Stromal cell of bone marrow (primary cell): ENCODE measurements at regions not wholly inside any gene's neighbourhood (a gene's known extent, or its start where the extent isn't known, plus 50 kb on each side); places are given as distances from the start of the nearest gene placed in this dataset.

Experiments
- DNase-seq: peaks from one replicate; pipeline ENCODE4 v3.0.0-alpha.2; 2012; ENCODE audit warnings: low read depth

DNA sequence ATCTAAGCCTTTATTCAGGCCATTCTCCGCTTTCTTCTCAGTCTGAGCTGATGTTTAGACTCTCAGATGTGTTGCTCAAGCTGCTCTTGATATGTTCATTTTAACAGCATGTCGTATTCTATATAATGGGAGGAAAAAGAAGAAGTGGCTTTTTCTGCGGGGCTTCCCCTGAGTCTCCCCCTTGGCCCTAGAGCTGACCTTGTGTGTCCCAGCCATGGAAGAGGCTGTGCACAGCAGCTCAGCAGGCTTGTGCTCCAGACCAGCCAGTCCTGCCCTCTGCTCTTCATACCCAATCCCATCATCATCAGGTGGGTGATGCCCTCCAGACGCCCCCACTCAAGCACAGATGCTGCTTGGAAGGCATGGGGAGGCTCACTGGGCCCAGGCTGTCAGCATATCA lies 155.1 kb upstream of the CELF4 start:
- DNase-seq, result no peak

DNA sequence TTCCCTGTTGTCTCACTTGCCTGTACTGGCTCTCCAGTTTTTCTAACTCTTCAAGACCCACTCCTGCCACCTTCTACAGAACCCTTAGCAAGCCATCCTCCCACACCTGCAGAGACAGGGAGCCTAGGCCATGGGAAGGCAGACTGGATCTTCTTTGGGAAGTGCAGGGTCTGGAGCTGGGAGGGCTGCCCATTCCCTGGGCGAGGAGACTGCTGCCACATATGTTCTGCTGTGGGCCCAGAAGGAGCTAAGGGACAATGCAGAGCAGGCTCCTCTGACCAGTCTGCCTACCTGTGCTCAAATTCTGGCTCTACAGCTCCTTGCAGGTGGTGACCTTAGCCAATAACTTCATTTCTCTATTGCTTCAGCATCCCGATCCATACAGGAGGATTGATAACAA lies 152.1 kb upstream of the CELF4 start:
- DNase-seq, result no peak

DNA sequence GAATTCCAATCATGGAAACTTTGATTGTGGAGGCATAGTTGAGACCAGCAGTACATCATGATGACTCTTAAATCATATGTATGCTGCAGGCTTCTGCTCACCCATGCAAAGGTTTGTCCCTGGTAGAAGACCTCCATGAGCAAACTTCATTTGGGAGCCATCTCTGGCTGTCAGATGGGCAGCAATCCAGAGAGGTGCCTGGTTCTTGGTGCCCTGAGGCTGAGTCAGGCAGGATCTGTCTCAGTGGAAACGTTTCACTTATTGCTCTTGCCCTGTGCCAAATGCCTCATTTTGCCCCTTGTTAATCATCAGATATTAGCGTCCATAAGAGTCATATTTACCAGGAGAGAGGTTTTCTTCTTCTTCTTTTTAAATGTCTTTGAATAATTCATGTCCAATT lies 151.5 kb upstream of the CELF4 start:
- DNase-seq, result no peak

DNA sequence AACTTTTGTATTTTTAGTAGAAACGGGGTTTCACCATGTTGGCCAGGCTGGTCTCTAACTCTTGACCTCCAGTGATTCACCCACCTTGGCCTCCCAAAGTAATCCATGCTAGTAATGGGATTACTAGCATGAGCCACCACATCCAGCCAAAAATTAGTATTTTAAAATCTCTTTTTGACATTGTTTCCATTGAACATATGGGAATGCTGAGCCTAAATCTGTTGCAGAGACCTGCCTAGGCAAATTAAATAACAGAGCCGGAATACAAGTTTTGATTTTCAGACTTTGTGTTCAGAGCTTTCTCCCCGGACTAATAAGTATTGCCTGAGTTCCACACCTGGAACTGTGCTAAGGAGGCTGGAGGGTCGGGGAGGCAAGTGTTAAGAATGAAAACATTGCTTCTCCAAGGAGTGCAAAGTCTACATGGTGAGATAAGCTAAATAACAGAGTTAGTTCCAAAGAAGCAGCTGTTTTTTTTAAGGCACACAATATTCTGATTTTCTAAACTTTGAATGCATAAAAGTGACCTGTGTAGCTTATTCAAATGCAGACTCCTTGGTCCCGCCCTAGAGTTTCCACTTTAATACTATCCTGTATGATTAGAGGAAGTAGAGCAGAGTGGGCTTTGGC lies 150.6 kb upstream of the CELF4 start:
- DNase-seq, result no peak

DNA sequence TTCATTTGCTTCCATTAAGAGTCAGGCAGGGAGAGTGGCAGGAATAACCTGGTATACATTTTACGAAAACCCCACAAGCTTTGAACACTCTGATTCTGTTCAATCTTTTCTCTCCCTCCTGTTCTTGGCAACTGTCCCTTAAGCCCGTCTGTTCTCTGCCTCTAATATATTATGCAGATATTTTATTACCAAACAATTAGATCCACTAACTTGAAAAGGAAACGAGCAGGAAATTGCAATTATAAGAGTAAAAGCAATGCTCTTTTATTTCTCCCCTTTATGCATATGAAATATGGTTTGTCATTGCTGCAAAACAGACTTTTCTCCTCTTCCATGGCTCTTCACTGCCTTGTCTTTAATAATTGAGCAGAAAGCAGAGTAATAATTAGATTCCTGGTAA lies 149.1 kb upstream of the CELF4 start:
- no peak for DNase-seq

DNA sequence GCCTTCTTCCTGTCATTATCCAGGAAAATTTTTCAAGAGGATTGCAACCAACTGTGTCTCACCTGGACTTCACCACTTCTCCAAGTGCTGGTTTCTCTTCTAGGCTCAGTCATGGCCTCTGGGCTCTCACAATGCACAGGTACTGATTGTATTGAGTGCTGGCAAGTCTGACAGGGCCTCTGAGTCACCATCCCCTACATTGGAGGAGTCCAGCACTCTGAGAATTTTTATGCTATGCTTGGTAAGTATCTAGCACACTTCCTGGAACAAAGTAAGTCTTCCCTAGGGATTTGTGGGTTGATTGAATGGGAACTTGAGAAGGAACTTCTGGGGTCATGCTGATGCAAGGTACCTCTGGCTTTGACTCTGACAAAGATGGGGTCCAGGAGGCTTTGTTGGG lies 147.2 kb upstream of the CELF4 start:
- no peak for DNase-seq

DNA sequence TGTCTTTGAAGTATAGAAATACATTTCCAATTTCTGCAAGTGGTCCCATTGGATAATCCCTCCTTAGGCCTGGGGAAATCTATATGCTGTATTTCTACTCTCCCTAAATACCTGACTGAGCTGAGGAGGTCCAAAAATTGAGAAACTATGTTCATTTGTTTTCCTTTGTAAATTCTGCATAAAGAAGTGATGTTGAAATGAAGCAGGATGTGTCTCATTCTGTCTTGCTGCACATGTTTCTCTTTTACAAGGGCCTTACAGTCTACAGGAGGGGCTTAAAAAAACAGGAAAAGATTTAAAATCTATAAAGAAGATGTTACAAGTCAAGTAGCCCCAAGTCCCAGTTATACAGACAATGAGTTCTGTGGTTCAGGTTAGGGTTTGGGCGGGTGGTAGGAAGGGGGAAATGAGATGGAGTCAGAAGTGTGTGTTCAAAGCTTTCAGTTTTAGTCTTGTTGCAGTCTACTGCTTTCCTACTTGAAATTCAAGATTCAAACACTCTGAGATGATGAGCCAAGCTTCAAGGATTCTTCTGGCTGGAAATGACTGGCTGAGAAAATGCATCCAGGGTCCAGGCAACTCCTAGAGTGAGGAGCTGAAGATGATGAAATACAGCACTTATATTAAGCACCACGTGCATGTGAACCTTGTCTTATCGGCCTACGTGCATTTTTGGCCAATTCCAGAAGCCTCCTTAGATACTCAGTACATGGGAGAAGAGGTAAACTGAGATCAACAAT lies 146.3 kb upstream of the CELF4 start:
- no peak for DNase-seq

DNA sequence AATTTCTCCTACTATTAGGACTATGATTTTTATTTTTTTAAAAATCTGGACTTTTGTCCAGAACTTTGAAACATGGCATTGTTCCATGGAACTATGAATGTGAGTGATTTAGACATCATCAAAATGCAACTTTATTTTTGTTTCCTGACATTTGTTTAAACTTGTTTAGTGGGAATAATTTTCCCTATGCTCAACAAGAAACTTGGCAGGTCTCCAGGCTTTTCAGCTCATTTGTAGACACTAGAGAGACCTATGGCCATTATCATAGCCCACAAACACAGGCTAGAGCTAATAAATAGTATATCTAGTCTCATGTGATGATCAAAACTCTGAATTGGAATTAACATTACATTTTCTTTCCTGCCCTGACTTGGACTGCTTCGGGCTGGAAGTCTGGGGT lies 145.1 kb upstream of the CELF4 start:
- DNase-seq, result no peak

DNA sequence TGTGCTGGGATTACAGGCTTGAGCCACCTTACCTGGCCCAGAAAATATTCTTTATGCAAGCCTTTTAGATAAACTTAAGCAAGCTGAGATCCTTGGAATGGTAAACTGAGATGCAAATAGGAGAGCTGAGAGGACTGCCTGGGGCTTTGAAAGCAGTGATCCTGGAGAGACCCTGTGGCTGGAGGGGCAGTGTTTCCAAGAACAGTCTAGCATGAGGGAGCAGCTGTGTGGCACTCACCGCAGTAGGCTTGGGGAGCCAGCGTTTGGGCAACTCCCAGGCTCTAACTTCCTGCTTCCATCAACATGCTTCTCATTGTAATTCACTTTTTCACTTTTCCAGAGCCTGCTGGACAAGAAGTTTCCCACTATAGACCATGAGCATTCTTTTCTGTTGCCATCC lies 144.1 kb upstream of the CELF4 start:
- DNase-seq, result no peak

DNA sequence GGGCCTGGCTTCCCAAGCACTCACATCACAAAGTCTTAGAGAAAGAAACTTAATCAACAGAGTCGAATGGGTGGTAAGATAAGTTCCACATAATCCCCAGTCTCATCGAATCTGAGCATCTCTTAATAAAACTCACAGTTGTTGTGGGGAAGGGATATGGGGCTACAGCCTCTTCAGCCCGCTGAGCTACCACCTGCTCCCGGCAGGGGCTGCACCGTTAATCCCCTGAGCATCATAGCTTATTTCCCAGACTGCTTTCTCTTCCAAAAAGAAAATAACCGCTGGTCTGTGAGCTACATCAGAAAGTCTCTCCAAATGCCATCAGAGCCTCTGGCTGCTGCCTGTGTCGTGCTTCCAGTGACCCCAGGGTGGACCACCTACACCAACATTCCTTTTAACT lies 139.4 kb upstream of the CELF4 start:
- no peak for DNase-seq

DNA sequence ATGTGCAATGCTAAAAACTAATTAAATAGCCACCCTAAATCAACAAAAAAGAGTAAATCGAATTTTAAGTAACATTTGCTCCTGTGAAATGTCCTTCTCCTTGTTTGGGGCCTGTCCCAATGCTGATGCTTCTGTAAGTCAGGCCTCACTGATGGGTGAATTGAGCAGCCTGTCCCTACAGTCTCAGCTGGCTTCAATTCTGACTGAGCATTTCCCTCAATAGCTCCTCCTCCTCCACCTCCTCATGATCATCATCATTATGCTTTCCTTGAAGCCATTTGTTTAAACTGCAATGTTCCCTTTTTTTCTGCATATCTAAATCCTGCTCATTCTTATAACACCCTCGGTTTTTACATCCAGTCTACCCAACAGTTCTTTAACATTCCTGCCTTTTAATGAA lies 137.2 kb upstream of the CELF4 start:
- no peak for DNase-seq

DNA sequence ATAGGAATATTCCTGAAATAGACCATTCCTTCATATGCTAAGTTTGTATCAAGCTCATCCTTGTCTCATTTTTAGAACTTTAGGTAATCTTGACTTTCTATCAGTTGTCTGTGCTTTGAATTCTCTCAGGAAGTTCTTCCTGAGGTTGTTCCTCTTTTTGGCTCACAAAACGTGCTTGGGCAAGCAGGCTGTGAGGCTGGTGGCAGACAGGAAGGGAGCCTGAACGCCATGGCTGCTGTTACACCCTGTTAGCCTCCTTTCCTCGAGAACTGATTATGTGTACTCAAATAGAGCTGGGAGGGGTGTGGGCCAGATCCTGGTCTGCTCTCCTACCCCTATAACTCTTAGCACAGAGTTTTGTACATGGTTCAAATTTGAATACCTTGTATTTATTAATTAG lies 136.4 kb upstream of the CELF4 start:
- DNase-seq, result no peak

DNA sequence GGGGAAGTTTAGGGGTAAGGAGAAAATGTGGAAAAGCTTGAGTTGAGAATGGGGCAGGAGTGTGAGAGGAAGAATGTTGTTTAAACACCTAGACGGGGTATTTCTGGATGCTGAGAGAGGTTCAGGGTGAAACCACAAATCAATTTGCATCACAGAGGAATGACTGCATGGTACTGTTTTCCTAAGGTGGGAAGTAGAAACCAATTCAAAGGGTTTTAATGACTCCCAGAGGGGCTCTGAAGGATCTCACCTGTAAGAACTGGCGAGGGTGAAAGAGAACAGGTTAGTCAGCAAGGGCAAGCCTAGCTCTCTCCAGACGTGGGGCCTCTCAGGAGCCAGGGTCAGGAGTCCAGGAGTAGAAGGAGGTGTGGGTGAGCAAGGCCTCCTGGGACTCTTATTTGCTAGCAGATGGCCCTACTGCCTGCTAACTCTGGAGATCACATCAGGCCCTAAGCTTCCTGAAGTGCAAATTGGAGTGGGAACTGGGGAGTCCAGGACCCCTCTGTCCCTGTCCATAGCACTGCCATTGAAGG lies 133.0 kb upstream of the CELF4 start:
- no peak for DNase-seq

DNA sequence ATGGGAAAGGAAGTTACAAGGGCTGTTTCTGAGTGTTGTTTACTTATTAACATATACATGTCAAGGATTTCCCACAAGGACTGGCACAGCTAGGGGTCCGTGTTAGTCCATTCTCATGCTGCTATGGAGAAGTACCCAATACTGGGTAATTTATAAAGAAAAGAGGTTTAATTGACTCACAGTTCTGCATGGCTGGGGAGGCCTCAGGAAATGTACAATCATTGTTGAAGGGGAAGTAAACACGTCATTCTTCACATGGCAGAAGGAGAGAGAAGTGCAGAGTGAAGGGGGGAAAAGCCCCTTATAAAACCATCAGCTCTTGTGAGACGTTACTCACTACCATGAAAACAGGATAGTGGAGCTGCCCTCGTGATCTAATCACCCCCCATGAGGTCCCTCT lies 128.9 kb upstream of the CELF4 start:
- no peak for DNase-seq

DNA sequence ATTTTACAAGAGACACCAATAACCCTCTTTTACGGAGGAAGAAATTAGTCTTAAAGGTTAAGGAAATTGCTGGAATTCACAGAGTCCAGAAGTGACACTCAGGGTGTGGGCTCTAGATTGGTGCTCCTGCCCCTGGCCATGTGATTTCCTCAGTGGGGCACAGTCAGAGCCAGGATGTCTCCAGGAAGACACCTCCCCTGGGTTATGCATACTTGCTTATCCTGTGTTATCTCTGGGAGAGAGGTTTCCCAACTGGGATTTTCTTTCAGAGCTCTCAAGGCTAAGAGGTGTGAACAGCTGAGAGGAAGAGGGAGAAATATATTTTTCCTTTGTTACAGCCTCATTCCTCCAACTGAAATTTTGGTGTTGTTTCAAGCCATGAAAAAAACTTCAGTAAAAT lies 125.6 kb upstream of the CELF4 start:
- DNase-seq, result no peak

DNA sequence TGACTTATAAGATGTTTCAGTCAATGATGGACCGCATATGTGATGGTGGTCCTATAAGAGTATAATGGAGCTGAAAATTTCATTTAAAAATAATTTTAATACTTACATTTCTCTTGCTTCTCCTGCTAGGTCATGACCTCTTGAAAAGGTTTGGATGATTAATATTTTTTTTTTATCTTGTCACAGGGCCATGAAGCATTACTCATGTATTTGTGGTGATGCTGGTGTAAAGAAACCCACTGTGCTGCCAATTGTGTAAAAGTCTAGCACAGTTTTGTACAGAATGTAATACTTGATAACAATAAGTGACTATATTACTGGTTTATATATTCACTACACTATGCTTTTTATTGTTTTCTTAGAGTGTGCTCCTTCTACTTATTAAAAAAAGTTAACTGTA lies 124.2 kb upstream of the CELF4 start:
- no peak for DNase-seq

DNA sequence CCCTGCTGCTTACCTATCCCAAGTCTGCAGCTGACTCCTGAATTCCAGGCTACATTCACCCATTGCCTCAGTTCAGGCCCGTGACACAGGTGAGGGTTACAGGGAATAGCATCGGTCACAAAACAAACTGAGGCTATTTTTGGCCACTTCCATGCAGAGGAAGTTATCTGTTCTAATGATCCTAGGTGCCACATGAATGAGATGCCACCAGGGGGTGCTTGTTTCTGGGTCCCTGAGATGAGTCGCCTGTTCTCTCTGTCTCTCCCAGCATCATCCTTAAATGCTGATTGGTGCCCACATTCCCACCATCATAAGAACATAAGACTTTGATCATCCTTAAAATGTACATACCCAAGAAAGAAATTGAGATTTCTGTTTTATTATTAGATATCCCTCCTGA lies 119.0 kb upstream of the CELF4 start:
- DNase-seq, result no peak

DNA sequence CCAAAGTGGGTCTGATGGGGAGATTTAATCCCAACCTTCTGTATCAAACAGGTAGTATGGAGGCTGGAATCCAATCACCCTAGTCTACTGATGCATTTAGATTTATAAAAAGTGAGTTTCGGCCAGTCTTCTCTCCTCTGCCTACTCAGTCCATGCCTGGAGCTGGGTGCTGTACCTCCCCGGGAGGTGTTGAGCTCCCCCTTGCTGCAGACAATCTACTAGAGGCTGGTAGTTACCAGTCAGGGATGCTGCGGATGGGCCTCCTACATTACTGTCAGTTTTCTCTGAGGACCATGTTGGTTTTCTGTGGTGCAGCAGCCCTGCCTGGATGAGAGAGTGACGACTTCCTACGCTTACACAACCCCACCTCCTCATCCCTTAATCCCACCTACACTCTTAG lies 118.6 kb upstream of the CELF4 start:
- no peak for DNase-seq

DNA sequence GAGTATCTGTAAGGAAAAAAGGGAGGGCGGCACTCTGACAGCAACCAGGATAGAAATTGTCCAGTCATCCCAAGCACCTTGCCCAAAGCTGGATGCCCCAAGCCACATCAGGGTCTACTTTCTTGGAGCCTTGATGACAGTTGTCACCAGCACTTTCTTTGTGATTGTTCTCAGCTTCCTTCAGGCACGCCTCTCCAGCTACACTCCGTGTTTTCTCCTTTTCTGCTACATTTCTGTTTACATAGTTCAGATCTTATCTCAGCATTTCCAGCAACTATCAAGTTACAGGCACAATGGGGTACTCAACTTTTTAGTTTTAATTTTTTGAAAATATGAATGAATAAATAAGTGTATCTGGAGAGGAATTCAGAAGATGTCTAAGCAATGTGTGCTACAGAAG lies 115.3 kb upstream of the CELF4 start:
- DNase-seq, result no peak

DNA sequence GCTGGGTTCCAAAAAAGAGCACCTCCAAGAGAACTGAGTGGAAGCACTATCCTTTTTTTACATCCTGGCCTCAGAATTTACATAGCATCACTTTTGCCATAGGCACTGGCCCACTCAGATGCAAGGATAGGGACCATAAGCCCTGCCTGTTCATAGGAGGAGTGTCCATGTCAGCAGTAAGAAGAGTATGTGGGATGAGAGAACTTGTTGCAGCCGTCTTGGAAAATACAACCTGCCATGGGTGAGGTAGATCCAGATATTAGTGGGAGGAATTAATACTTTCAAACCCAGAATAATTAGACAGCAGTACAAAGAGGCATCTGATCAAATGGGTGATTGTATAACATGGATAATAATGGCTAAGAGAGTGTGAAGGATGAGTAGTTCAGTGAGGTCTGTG lies 110.7 kb upstream of the CELF4 start:
- DNase-seq, result no peak

DNA sequence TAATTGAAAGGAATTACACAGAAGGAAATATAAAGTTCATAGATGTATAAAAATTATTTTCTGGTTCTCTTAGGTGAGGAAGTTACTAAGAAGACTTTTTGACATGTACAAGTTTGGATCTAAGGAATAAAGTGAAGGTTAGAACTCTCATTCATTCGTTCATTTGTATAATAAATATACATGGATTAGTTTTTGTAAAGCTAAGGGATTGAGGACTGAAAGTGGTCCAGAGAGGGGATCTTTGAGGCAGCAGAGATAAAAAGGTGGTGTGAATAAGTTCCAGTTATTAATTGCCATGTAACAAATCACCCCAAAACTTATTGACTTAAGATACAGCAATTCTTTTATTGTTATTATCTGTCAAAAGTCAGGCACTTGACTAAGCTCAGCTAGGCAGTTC lies 110.1 kb upstream of the CELF4 start:
- DNase-seq, result no peak

DNA sequence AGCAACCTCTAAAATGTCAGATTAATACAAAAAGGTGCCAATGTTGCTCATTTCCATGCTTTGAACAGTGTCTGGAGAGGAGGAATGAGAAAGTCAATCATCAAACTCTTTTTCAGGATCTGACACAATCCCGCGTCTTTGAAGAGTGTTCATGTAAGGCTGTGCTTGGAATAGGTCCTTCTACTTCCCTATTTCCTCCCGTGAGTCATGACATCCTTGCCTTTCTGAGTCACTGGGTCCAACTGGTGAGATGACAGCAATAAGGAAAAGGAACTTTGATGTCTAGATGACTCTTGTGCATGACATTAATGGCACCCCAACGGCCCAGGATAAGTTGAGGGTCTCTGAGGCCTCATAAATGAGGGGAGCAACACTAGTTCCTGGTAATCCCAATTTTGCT lies 109.0 kb upstream of the CELF4 start:
- no peak for DNase-seq

DNA sequence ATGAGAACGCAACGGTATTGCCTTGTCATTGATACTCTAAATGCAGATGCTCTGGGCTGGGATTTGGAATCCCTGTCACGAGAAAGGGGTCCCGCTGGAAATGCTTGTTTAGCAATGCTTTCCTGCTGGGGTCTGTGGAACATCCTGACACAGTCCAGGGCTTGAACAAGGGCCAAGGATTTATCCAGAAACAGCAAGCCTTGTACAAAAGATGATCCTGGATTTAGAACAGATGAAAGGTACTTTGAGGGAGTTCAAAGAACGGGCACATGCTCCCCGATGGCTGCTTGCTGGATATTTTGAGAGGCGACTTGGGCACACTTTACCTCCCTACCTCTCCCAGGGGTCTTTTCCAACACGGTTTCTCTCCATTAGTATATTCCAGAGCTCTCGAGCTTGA lies 108.1 kb upstream of the CELF4 start:
- DNase-seq, result no peak
